Forelimb muscle (tissue), 1 donor: ENCODE measurements at regions not wholly inside any gene's neighbourhood (a gene's known extent, or its start where the extent isn't known, plus 50 kb on each side); places are given as distances from the start of the nearest gene placed in this dataset.
"Not testable (repeated sequence)": the region's sequence is repeated elsewhere in the genome, so short reads cannot be mapped to it uniquely, and the experiment has no call there.

ENCODE experiments used
- DNase-seq: peaks from one replicate; pipeline ENCODE4 v3.0.0-alpha.2; 2013; ENCODE audit warnings: low read depth

- DNase-seq, result no peak
These were observed 423.7 kb upstream of the ACVR2A start for GRCh38 chr2:147420947-147421675.

GRCh38 chr2:147420517-147420916, 424.3 kb upstream of the ACVR2A start:
- DNase-seq, result no peak

GRCh38 chr2:147416099-147416498, 428.7 kb upstream of the ACVR2A start:
- no peak for DNase-seq

GRCh38 chr2:147414656-147415055, 430.2 kb upstream of the ACVR2A start:
- DNase-seq, result not testable (repeated sequence)

GRCh38 chr2:147408357-147408756, 436.5 kb upstream of the ACVR2A start:
- DNase-seq, result no peak

GRCh38 chr2:147405651-147406050, 439.2 kb upstream of the ACVR2A start:
- no peak for DNase-seq

- DNase-seq, result no peak
These were observed 445.8 kb upstream of the ACVR2A start for GRCh38 chr2:147398996-147399395.

- no peak for DNase-seq
These were observed 446.5 kb upstream of the ACVR2A start for GRCh38 chr2:147398301-147398700.

- DNase-seq, result no peak
These were observed 447.9 kb upstream of the ACVR2A start for GRCh38 chr2:147396890-147397289.

- DNase-seq, result no peak
These were observed 450.5 kb upstream of the ACVR2A start for GRCh38 chr2:147394179-147394790.

GRCh38 chr2:147392180-147392579, 452.6 kb upstream of the ACVR2A start:
- no peak for DNase-seq

GRCh38 chr2:147390475-147390874, 454.4 kb upstream of the ACVR2A start:
- DNase-seq, result no peak

- DNase-seq, result no peak
These were observed 455.6 kb upstream of the ACVR2A start for GRCh38 chr2:147389218-147389617.

GRCh38 chr2:147388217-147388616, 456.6 kb upstream of the ACVR2A start:
- DNase-seq, result no peak

GRCh38 chr2:147386284-147386683, 458.5 kb upstream of the ACVR2A start:
- no peak for DNase-seq

- DNase-seq, result no peak
These were observed 459.2 kb upstream of the ACVR2A start for GRCh38 chr2:147385600-147385999.

GRCh38 chr2:147384659-147385058, 460.2 kb upstream of the ACVR2A start:
- DNase-seq, result no peak

GRCh38 chr2:147382322-147382948, 462.4 kb upstream of the ACVR2A start:
- no peak for DNase-seq

- no peak for DNase-seq
These were observed 466.4 kb upstream of the ACVR2A start for GRCh38 chr2:147378403-147378802.

GRCh38 chr2:147375073-147375472, 469.8 kb upstream of the ACVR2A start:
- DNase-seq, result no peak

GRCh38 chr2:147374423-147374811, 470.4 kb upstream of the ACVR2A start:
- DNase-seq, result peak; percentile 28

GRCh38 chr2:147373800-147374422, 470.9 kb upstream of the ACVR2A start:
- DNase-seq, result no peak

- no peak for DNase-seq
These were observed 476.5 kb upstream of the ACVR2A start for GRCh38 chr2:147368306-147368705.
